ENCODE measurements at regions not wholly inside any gene's neighbourhood (a gene's known extent, or its start where the extent isn't known, plus 50 kb on each side); places are given as distances from the start of the nearest gene placed in this dataset.
"Not testable (repeated sequence)": the region's sequence is repeated elsewhere in the genome, so short reads cannot be mapped to it uniquely, and the experiment has no call there.

DNA sequence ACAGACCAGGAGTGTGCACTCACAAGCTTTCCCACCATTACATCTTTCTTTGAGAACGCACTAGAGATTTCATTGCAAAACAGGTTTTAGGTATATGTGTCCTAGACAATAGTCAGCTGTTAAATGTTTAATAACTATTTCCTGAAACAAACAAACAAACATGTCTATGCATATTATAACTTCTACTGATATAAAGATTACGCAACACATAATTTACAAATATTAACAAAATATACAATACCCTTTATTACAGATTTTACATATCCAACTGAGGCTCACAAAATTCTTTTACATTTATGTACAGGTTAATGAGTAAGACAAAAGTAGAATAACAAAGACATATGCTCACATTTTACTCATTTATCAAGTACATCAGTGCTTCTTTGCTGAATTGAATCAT is 1554.0 kb upstream of the PCDH10 start:
- no peak for DNase-seq

DNA sequence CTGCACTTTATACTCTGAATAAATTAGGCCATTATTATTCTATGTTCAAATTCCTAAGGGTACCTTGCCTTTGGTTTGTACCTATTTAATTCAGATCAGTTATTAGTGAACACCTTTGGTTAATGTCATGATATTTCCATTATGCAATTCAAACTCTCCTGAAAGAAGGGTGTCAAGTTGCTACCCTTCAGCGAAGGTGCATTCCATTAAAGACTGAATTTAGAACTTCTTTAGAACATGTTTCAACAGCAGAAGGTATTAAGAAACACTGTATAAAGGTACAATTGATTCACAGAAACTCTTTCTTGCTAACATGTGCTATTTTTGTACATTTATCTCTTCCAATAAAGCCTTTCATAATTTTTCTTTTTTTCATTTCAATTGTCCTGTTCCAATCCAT is 1545.4 kb upstream of the PCDH10 start:
- no peak for DNase-seq

DNA sequence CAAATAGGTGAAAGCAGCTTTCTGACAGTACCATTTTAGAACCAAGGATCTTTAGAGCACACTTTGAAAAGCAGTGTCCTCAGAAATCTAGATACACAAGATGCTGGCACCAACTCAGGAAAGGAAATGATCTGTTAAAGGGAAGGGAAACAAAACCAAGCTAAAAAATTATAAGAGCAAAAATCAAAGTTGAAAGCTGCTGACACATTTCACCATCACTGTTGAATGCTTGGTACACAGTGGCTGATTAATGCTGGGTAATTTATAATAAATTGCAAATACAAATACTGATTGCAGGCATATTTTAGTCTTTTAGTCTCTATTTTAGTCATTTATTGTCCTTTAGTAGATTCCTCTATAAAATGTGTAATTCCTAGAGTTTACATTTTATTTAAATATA is 1540.1 kb upstream of the PCDH10 start:
- DNase-seq, result no peak

DNA sequence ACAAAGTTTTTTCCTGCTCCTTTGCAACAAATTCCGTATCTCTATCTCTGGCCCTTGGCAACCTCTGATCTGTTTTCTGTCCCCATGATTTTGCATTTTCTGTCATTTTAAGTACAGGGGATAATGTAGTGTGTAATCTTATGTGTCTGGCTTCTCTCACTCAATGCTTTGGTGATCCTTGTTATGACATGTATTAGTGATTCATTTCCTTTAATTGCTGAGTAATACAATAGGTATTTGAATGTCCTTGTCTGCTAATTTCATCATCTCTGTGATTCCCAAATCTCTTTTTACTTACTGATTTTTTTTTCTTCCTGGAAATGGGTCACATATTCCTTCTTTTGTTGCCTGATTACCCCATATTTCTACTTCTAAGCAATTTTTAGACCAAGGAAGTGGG is 1538.6 kb upstream of the PCDH10 start:
- DNase-seq, result not testable (repeated sequence)

DNA sequence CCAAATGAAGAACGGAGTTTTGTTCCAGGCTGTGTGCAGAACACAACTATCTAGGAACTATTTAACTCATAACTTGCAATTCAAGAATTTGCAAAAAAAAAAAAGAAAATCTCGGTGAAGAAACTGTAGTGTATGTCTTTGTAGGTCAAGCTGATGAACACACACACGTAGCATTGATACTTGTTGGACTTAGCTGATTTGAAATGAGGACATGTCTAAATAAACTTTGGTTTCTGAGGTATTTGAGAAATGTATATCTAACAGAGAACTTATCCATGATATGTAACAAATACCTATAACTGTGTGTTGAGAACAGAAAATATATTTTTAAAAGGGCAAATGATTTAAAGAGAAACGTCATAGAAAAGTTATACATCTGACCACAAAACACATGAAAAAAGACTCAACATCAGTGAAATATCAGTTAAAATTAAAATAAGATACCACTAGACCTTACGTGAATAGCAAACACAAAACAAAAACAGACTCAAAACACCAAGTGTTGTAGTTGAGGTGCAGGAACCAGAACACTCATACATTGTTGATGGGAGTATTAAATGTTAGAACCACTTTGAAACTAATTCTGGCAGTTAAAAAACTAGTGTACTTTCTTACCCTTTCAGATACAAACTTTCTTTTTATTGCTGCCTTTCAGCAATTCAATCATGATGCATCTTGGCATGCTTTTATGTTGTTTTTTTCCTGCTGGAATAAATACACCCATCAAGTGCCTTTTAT is 1535.8 kb upstream of the PCDH10 start:
- DNase-seq, result no peak

GRCh38 chr4:131613824-131614216 is 1535.3 kb upstream of the PCDH10 start:
- DNase-seq, result no peak

DNA sequence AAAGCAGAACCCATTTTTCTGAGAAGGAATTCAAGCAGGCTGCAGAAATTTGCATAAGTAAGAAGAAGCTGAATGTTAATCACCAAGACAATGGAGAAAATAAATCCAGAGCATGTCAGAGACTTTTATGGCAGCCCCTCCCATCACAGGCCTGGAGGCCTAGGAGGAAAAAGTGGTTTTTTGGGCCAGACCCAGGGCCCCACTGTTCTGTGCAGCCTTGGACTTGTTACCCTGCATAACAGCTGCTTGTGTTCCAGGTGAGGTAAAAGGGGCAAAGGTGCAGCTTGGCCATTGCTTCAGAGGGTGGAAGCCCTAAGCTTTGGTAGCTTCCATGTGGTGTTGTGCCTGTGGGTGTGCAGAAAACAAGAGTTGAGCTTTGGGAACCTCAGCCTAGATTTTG is 1516.2 kb upstream of the PCDH10 start:
- no peak for DNase-seq

DNA sequence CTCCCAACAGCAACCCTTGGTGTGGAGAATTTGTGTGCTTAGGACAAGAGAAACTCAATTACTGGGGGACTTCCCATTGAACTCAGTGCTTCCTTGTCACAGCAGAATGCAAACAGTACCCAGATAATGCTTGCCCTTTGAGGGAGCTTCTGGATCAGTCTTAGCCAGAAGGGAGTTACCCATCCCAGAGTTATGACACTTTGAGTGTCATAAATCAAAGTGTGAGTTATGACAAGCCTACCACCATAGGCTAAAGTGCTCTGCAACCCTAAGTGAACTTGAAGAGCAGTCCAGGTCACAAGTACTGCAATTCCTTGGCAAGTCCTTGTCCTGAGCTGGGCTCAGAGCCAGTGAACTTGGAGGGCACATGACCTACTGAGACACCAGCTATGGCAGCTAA is 1513.9 kb upstream of the PCDH10 start:
- DNase-seq, result no peak

DNA sequence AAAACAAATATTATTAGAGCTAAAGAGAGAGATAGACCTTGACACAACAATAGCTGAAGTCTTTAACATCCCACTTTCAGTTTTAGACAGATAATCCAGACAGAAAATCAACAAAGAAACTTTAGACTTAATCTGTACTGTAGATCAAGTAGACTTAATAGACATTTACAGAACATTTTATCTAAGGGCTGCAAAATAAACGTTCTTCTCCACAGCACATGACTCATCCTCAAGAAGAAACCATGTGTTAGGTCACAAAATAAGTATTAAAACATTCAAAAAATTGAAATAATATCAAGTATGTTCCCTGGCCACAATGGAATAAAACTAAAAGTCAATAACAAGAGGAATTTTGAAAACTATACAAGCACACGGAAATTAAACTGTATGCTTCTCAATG is 1510.3 kb upstream of the PCDH10 start:
- DNase-seq, result no peak

- no peak for DNase-seq
Observed at GRCh38 chr4:131644619-131645018, 1504.5 kb upstream of the PCDH10 start.

DNA sequence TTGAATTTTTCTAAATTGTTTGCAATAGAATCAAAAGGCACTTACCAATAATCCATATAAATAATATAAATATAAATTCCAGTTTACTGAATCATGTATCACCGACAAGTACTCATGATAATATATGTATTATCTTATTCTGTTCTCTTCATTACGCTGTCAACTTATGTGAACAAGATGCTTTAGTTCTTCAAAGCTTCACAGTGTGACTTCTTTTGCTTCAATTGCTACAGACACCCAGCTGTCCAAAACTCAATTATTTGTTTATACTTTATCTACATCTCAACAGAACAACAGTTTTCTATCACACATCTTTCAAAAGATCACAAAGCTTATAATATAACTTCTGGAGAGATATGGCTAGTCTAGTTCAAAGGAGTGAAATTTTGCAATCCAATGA is 1499.9 kb upstream of the PCDH10 start:
- no peak for DNase-seq

- no peak for DNase-seq
Observed at GRCh38 chr4:131650951-131651350, 1498.1 kb upstream of the PCDH10 start.

DNA sequence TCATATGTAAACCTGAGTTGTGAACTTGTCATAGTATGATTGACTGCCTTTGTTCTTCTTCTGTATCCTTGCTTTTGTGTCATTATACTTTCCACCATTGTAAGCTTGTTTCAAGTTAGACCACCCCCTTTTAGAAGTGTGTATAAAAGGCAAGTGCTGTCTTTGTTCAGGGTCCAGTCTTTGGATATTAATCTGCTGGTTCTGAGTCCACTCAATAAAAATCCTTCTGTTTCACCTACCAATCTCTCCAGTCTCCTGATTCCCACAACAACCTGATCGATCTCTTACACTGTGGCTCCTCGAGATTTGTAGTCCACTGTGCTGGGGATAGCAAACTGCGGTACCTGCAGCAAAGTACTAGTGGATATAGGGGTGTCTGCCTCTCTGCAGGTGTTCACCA is 1465.8 kb upstream of the PCDH10 start:
- not testable (repeated sequence) for DNase-seq

GRCh38 chr4:131721883-131722282 is 1427.2 kb upstream of the PCDH10 start:
- DNase-seq, result no peak

DNA sequence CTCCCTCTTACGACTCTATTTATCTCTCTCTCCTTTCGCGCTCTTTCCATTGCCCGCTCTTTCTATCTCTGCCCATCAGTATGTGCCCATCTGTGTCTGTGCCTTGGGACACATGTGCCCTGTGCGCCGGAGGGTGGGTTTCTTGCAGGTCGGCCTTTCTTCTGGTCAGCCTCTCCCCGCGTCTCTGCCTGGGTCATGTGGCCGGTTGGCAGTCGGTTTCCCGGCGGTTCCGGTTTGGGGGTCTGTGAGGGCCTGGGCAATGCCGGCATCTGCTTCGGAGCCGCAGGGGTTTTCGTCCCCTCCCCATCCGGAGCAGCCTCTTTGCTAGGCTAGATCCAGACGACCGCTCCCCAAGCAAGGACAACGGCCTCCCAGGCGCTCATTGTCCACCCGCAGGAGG is 1426.0 kb upstream of the PCDH10 start:
- not testable (repeated sequence) for DNase-seq

- DNase-seq, result peak; percentile 51 to 62
Observed at GRCh38 chr4:131724847-131725246, 1424.2 kb upstream of the PCDH10 start.

GRCh38 chr4:131725521-131725920 is 1423.6 kb upstream of the PCDH10 start:
- not testable (repeated sequence) for DNase-seq

- not testable (repeated sequence) for DNase-seq
Observed at GRCh38 chr4:131726940-131727339, 1422.2 kb upstream of the PCDH10 start.

DNA sequence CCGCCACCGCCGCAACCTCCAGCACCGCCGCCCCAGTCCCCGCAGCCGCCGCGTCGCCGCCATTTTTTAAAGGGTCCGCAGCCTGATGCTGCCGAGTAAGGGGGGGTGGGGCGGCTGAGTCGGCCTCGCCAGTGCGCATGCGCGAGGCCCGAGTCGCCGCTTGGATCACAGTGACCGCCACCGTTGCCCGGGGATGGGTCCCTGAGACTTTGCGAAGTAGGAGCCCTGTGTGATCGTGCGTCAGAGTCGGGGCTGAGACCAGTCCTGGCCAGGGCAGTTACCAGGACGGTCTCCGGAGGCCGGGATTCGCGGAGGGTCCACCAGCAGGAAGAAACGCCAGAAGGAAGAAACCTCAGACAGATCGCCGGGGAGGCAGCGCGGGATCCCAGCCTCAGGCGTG is 1421.7 kb upstream of the PCDH10 start:
- DNase-seq, result not testable (repeated sequence)

- not testable (repeated sequence) for DNase-seq
Observed at GRCh38 chr4:131729205-131729604, 1419.9 kb upstream of the PCDH10 start.

DNA sequence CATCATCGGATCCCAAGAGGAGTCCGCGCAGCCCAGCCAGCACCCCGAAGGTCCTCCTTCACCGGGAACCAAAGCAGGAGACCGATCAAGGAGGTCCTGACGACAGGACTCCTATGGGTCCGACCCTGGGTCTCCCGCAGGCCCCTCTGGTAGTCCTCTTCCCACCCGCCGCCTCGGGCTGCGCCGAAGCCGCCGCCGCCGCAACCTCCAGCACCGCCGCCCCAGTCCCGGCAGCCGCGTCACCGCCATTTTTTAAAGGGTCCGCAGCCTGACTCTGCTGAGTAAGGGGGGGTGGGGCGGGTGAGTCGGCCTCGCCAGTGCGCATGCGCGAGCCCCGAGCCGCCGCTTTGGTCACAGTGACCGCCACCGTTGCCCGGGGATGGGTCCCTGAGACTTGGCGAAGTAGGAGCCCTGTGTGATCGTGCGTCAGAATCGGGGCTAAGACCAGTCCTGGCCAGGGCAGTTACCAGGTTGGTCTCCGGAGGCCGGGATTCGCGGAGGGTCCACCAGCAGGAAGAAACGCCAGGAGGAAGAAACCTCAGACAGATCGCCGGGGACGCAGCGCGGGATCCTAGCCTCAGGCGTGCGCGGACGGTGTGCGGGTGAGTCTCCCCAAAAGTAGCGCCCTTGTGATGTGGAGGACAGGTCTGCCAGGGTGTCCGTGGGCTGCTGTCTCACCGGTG is 1419.2 kb upstream of the PCDH10 start:
- DNase-seq, result not testable (repeated sequence)

- not testable (repeated sequence) for DNase-seq
Observed at GRCh38 chr4:131730574-131730973, 1418.5 kb upstream of the PCDH10 start.

- DNase-seq, result not testable (repeated sequence)
Observed at GRCh38 chr4:131732034-131732630, 1417.0 kb upstream of the PCDH10 start.

DNA sequence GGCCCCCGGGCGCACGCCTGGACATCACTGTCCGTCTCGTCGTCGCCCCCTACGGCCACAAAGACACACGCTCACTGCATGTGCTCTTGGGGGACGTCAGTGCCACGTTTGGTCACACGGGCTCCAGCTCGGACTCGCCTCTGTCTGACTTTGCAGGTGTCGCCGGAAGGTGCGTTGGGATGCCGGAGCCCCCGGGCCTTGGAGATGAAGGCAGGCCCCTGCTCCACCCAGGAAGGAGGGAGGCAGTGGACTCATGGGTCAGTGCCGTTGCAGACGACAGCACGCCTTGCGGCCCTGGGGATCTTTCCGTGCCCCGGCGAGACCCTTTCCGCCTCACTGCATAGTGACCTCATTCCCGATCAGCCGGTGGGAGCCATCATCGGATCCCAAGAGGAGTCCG is 1414.8 kb upstream of the PCDH10 start:
- not testable (repeated sequence) for DNase-seq
